ENCODE measurements at regions not wholly inside any gene's neighbourhood (a gene's known extent, or its start where the extent isn't known, plus 50 kb on each side); places are given as distances from the start of the nearest gene placed in this dataset.
"Not testable (repeated sequence)": the region's sequence is repeated elsewhere in the genome, so short reads cannot be mapped to it uniquely, and the experiment has no call there.

GRCh38 chr15:24076090-24076784 lies 389.1 kb upstream of the NDN start:
- DNase-seq (ENCODE audit: low spot score), result no peak
- Mint-ChIP-seq H3K27me3 (ENCODE audit: unreplicated experiment) (no peaks in the 10 kb centered on the region), H3K36me3 (ENCODE audit: low read depth, unreplicated experiment) (no peaks in the 10 kb centered on the region), H3K9me3 (ENCODE audit: unreplicated experiment) (peaks cover 8% of the 10 kb centered on the region), H3K4me1 (ENCODE audit: unreplicated experiment) (no peaks in the 10 kb centered on the region), H3K27ac (ENCODE audit: unreplicated experiment) (no peak overlapping the region), H3K4me3 (ENCODE audit: unreplicated experiment) (no peak overlapping the region)
- TF ChIP-seq CTCF (IDR thresholded peaks at IDR 0.05; ENCODE audit: unreplicated experiment), result no peak

- Mint-ChIP-seq H3K4me1 (ENCODE audit: unreplicated experiment) (no peaks in the 10 kb centered on the region), H3K36me3 (ENCODE audit: low read depth, unreplicated experiment) (no peaks in the 10 kb centered on the region), H3K27ac (ENCODE audit: unreplicated experiment) (no peak overlapping the region), H3K27me3 (ENCODE audit: unreplicated experiment) (no peaks in the 10 kb centered on the region), H3K4me3 (ENCODE audit: unreplicated experiment) (no peak overlapping the region), H3K9me3 (ENCODE audit: unreplicated experiment) (peaks cover 8% of the 10 kb centered on the region)
- DNase-seq (ENCODE audit: low spot score), result no peak
- TF ChIP-seq CTCF (IDR thresholded peaks at IDR 0.05; ENCODE audit: unreplicated experiment), result no peak
Observed at GRCh38 chr15:24078310-24079029, 391.4 kb upstream of the NDN start.

GRCh38 chr15:24088941-24089340 lies 401.8 kb upstream of the NDN start:
- not testable (repeated sequence) for DNase-seq (ENCODE audit: low spot score); H3K27ac Mint-ChIP-seq (ENCODE audit: unreplicated experiment); H3K27me3 Mint-ChIP-seq (ENCODE audit: unreplicated experiment); H3K4me3 Mint-ChIP-seq (ENCODE audit: unreplicated experiment); H3K36me3 Mint-ChIP-seq (ENCODE audit: low read depth, unreplicated experiment); H3K4me1 Mint-ChIP-seq (ENCODE audit: unreplicated experiment)
- peaks cover 19% of the 10 kb centered on the region for H3K9me3 Mint-ChIP-seq (ENCODE audit: unreplicated experiment)

- H3K27me3 Mint-ChIP-seq (ENCODE audit: unreplicated experiment); H3K4me1 Mint-ChIP-seq (ENCODE audit: unreplicated experiment); H3K4me3 Mint-ChIP-seq (ENCODE audit: unreplicated experiment); H3K9me3 Mint-ChIP-seq (ENCODE audit: unreplicated experiment); H3K36me3 Mint-ChIP-seq (ENCODE audit: low read depth, unreplicated experiment); H3K27ac Mint-ChIP-seq (ENCODE audit: unreplicated experiment): not testable (repeated sequence)
- DNase-seq (ENCODE audit: low spot score), result peak; percentile 16
Observed at GRCh38 chr15:24101503-24101902, 414.4 kb upstream of the NDN start.

- H3K27me3 Mint-ChIP-seq (ENCODE audit: unreplicated experiment); H3K4me3 Mint-ChIP-seq (ENCODE audit: unreplicated experiment); H3K27ac Mint-ChIP-seq (ENCODE audit: unreplicated experiment); DNase-seq (ENCODE audit: low spot score); H3K4me1 Mint-ChIP-seq (ENCODE audit: unreplicated experiment); H3K36me3 Mint-ChIP-seq (ENCODE audit: low read depth, unreplicated experiment): not testable (repeated sequence)
- H3K9me3 Mint-ChIP-seq (ENCODE audit: unreplicated experiment), result peaks cover 11% of the 10 kb centered on the region
Observed at GRCh38 chr15:24107524-24107923, 420.4 kb upstream of the NDN start.

- not testable (repeated sequence) for H3K27me3 Mint-ChIP-seq (ENCODE audit: unreplicated experiment); H3K36me3 Mint-ChIP-seq (ENCODE audit: low read depth, unreplicated experiment); DNase-seq (ENCODE audit: low spot score); H3K27ac Mint-ChIP-seq (ENCODE audit: unreplicated experiment); H3K4me1 Mint-ChIP-seq (ENCODE audit: unreplicated experiment); H3K4me3 Mint-ChIP-seq (ENCODE audit: unreplicated experiment); H3K9me3 Mint-ChIP-seq (ENCODE audit: unreplicated experiment)
Observed at GRCh38 chr15:24107948-24108347, 420.8 kb upstream of the NDN start.

GRCh38 chr15:24108349-24108748 lies 421.2 kb upstream of the NDN start:
- H3K9me3 Mint-ChIP-seq (ENCODE audit: unreplicated experiment); H3K4me3 Mint-ChIP-seq (ENCODE audit: unreplicated experiment); H3K4me1 Mint-ChIP-seq (ENCODE audit: unreplicated experiment); H3K27ac Mint-ChIP-seq (ENCODE audit: unreplicated experiment); H3K27me3 Mint-ChIP-seq (ENCODE audit: unreplicated experiment); DNase-seq (ENCODE audit: low spot score); H3K36me3 Mint-ChIP-seq (ENCODE audit: low read depth, unreplicated experiment): not testable (repeated sequence)

- H3K9me3 Mint-ChIP-seq (ENCODE audit: unreplicated experiment); H3K27me3 Mint-ChIP-seq (ENCODE audit: unreplicated experiment); H3K27ac Mint-ChIP-seq (ENCODE audit: unreplicated experiment); DNase-seq (ENCODE audit: low spot score); H3K4me1 Mint-ChIP-seq (ENCODE audit: unreplicated experiment); H3K4me3 Mint-ChIP-seq (ENCODE audit: unreplicated experiment); H3K36me3 Mint-ChIP-seq (ENCODE audit: low read depth, unreplicated experiment): not testable (repeated sequence)
Observed at GRCh38 chr15:24139622-24140021, 452.5 kb upstream of the NDN start.

- DNase-seq (ENCODE audit: low spot score); H3K27me3 Mint-ChIP-seq (ENCODE audit: unreplicated experiment); H3K36me3 Mint-ChIP-seq (ENCODE audit: low read depth, unreplicated experiment); H3K4me1 Mint-ChIP-seq (ENCODE audit: unreplicated experiment); H3K9me3 Mint-ChIP-seq (ENCODE audit: unreplicated experiment); H3K4me3 Mint-ChIP-seq (ENCODE audit: unreplicated experiment); H3K27ac Mint-ChIP-seq (ENCODE audit: unreplicated experiment): not testable (repeated sequence)
Observed at GRCh38 chr15:24145070-24145469, 458.0 kb upstream of the NDN start.

Measured in endothelial cell (in vitro differentiated cells).